CD4-positive, alpha-beta T cell treated with Interleukin-17A for 4 hours (primary cell): ENCODE measurements at regions not wholly inside any gene's neighbourhood (a gene's known extent, or its start where the extent isn't known, plus 50 kb on each side); places are given as distances from the start of the nearest gene placed in this dataset.
"Not testable (repeated sequence)": the region's sequence is repeated elsewhere in the genome, so short reads cannot be mapped to it uniquely, and the experiment has no call there.

Experiments
- DNase-seq: peaks from one replicate; pipeline ENCODE4 v3.0.0-alpha.2; 2020; ENCODE audit warnings: mixed read lengths

- no peak for DNase-seq
These were observed 422.6 kb upstream of the ARPP21 start for GRCh38 chr3:35216501-35217266.

- DNase-seq = no peak
These were observed 415.5 kb upstream of the ARPP21 start for GRCh38 chr3:35223632-35224394.

GRCh38 chr3:35224565-35225295 lies 414.6 kb upstream of the ARPP21 start:
- no peak for DNase-seq

GRCh38 chr3:35241236-35241635 lies 398.1 kb upstream of the ARPP21 start:
- no peak for DNase-seq

- no peak for DNase-seq
These were observed 384.4 kb upstream of the ARPP21 start for GRCh38 chr3:35254917-35255316.

- DNase-seq = no peak
These were observed 381.7 kb upstream of the ARPP21 start for GRCh38 chr3:35257641-35258040.

- DNase-seq = no peak
These were observed 376.9 kb upstream of the ARPP21 start for GRCh38 chr3:35262406-35262805.

GRCh38 chr3:35263477-35263876 lies 375.8 kb upstream of the ARPP21 start:
- DNase-seq = no peak

GRCh38 chr3:35266065-35266464 lies 373.3 kb upstream of the ARPP21 start:
- DNase-seq = not testable (repeated sequence)

- DNase-seq = no peak
These were observed 363.6 kb upstream of the ARPP21 start for GRCh38 chr3:35275768-35276167.

- no peak for DNase-seq
These were observed 362.8 kb upstream of the ARPP21 start for GRCh38 chr3:35276568-35276967.

- no peak for DNase-seq
These were observed 347.7 kb upstream of the ARPP21 start for GRCh38 chr3:35291471-35292236.

- DNase-seq = no peak
These were observed 346.8 kb upstream of the ARPP21 start for GRCh38 chr3:35292568-35292967.

- no peak for DNase-seq
These were observed 343.4 kb upstream of the ARPP21 start for GRCh38 chr3:35295906-35296305.

- no peak for DNase-seq
These were observed 342.8 kb upstream of the ARPP21 start for GRCh38 chr3:35296533-35296932.

GRCh38 chr3:35296944-35297343 lies 342.4 kb upstream of the ARPP21 start:
- DNase-seq = not testable (repeated sequence)

GRCh38 chr3:35305406-35305805 lies 333.9 kb upstream of the ARPP21 start:
- DNase-seq = no peak

- no peak for DNase-seq
These were observed 332.0 kb upstream of the ARPP21 start for GRCh38 chr3:35307296-35307695.

GRCh38 chr3:35316841-35317240 lies 322.5 kb upstream of the ARPP21 start:
- not testable (repeated sequence) for DNase-seq

GRCh38 chr3:35320646-35321407 lies 318.5 kb upstream of the ARPP21 start:
- no peak for DNase-seq

- no peak for DNase-seq
These were observed 317.3 kb upstream of the ARPP21 start for GRCh38 chr3:35322070-35322469.

- no peak for DNase-seq
These were observed 303.6 kb upstream of the ARPP21 start for GRCh38 chr3:35335703-35336102.
